ENCODE measurements at regions not wholly inside any gene's neighbourhood (a gene's known extent, or its start where the extent isn't known, plus 50 kb on each side); places are given as distances from the start of the nearest gene placed in this dataset.

- no peak overlapping the region for H3K4me3 ChIP-seq
- DNase-seq (no peak), ATAC-seq (no peak)
- no peaks in the 10 kb centered on the region for H3K27me3 ChIP-seq (ENCODE audit: insufficient read depth in 3 of 3, low read length in 2 of 3)
- no peaks in the 10 kb centered on the region for H3K9me3 ChIP-seq
- intact Hi-C loops (cut with DNase I), result no loop called here
- no peaks in the 10 kb centered on the region for H3K4me1 ChIP-seq
- WGBS, 3 donors, result 20 to 31% (median 30%) methylated on average over 1 of the region's 1 CpG
- no peak overlapping the region for H3K27ac ChIP-seq
- TF ChIP-seq, protein P1, sequence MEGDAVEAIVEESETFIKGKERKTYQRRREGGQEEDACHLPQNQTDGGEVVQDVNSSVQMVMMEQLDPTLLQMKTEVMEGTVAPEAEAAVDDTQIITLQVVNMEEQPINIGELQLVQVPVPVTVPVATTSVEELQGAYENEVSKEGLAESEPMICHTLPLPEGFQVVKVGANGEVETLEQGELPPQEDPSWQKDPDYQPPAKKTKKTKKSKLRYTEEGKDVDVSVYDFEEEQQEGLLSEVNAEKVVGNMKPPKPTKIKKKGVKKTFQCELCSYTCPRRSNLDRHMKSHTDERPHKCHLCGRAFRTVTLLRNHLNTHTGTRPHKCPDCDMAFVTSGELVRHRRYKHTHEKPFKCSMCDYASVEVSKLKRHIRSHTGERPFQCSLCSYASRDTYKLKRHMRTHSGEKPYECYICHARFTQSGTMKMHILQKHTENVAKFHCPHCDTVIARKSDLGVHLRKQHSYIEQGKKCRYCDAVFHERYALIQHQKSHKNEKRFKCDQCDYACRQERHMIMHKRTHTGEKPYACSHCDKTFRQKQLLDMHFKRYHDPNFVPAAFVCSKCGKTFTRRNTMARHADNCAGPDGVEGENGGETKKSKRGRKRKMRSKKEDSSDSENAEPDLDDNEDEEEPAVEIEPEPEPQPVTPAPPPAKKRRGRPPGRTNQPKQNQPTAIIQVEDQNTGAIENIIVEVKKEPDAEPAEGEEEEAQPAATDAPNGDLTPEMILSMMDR (IDR thresholded peaks at IDR 0.05), result no peak
- no peaks in the 10 kb centered on the region for H3K36me3 ChIP-seq (ENCODE audit: insufficient read depth in 1 of 2, low read depth in 1 of 2)
Observed at GRCh38 chr10:90658791-90659190, 199.0 kb downstream of the HTR7 start.

DNA sequence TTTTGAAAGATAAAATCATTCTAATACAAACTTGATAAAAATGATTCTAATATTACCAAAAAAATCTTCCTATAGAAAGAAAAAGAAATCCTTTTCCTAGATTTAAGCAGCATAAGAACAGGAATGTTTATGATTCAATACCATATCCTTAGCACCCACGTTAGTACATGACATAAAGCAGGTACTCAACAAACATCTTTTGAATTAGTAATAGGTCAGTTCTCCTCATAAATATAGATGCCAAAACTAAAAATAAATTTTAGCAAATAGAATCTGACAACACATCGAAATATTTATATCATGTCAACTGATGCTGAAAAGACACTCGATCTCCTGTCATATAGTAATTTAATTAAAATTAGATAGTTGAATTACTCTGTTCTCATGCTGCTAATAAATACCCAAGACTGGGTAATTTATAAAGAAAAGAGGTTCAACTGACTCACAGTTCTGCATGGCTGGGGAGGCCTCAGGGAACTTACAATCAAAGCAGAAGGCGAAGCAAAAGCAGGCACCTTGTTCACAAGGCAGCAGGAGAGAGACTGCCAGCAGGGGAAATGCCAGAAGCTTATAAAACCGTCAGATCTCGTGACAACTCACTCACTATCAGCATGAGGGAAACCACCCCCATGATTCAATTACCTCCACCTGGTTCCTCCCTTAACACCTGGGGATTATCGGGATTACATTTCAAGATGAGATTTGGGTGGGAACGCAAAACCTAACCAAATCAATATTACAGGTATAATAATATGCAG is 191.8 kb downstream of the HTR7 start:
- 40 to 54% (median 48%) methylated on average over 8 of the region's 8 CpGs for WGBS, 3 donors
- intact Hi-C loops (cut with DNase I), result no loop called here
- TF ChIP-seq, protein P1 (IDR thresholded peaks at IDR 0.05), result no peak
- H3K4me1 ChIP-seq, result no peaks in the 10 kb centered on the region
- H3K27me3 ChIP-seq (ENCODE audit: insufficient read depth in 3 of 3, low read length in 2 of 3), result no peaks in the 10 kb centered on the region
- no peaks in the 10 kb centered on the region for H3K9me3 ChIP-seq
- ATAC-seq (peak in 1 of 4 donors; percentile 56), DNase-seq (no peak)
- no peak overlapping the region for H3K27ac ChIP-seq
- H3K36me3 ChIP-seq (ENCODE audit: insufficient read depth in 1 of 2, low read depth in 1 of 2), result no peaks in the 10 kb centered on the region
- no peak overlapping the region for H3K4me3 ChIP-seq

- H3K36me3 ChIP-seq (ENCODE audit: insufficient read depth in 1 of 2, low read depth in 1 of 2), result no peaks in the 10 kb centered on the region
- TF ChIP-seq, protein P1 (IDR thresholded peaks at IDR 0.05), result no peak
- H3K27me3 ChIP-seq (ENCODE audit: insufficient read depth in 3 of 3, low read length in 2 of 3), result no peaks in the 10 kb centered on the region
- no peaks in the 10 kb centered on the region for H3K9me3 ChIP-seq
- ATAC-seq, result no peak
- no peak overlapping the region for H3K4me3 ChIP-seq
- H3K27ac ChIP-seq, result no peak overlapping the region
- WGBS, 3 donors, result 53 to 68% (median 61%) methylated on average over 1 of the region's 1 CpG
- no peak for DNase-seq
- no peaks in the 10 kb centered on the region for H3K4me1 ChIP-seq
- intact Hi-C loops (cut with DNase I), result no loop called here
Observed at GRCh38 chr10:90674461-90674860, 183.4 kb downstream of the HTR7 start.

GRCh38 chr10:90674928-90675327 is 182.9 kb downstream of the HTR7 start:
- intact Hi-C loops (cut with DNase I), result no loop called here
- DNase-seq (no peak), ATAC-seq (no peak)
- no peaks in the 10 kb centered on the region for H3K36me3 ChIP-seq (ENCODE audit: insufficient read depth in 1 of 2, low read depth in 1 of 2)
- H3K4me3 ChIP-seq, result no peak overlapping the region
- TF ChIP-seq, protein P1 (IDR thresholded peaks at IDR 0.05), result no peak
- WGBS, 3 donors, result 57 to 74% (median 69%) methylated on average over 5 of the region's 5 CpGs
- H3K9me3 ChIP-seq, result no peaks in the 10 kb centered on the region
- H3K4me1 ChIP-seq, result no peaks in the 10 kb centered on the region
- no peaks in the 10 kb centered on the region for H3K27me3 ChIP-seq (ENCODE audit: insufficient read depth in 3 of 3, low read length in 2 of 3)
- no peak overlapping the region for H3K27ac ChIP-seq

DNA sequence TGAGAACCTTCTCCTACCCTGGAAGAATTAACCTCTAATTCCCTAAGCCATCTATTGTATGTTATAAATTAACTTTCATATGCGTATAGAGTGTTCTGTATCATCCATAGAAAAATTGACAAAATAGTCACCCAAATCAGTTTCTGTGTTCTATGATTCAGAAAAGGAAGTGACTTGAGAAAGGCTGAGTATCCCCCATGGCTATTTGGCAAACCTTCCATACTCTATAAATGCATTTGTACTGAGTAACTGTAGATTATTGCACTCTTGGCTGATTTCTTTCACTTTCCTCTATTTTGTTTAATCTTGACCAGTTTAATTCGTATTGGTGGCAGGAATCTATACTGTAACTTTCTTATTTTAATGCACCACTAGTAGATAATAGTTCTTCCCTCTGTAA is 182.2 kb downstream of the HTR7 start:
- TF ChIP-seq, protein P1 (IDR thresholded peaks at IDR 0.05), result no peak
- Histone ChIP-seq H3K36me3 (ENCODE audit: insufficient read depth in 1 of 2, low read depth in 1 of 2) (no peaks in the 10 kb centered on the region), H3K27ac (no peak overlapping the region), H3K9me3 (no peaks in the 10 kb centered on the region), H3K4me3 (no peak overlapping the region), H3K4me1 (no peaks in the 10 kb centered on the region), H3K27me3 (ENCODE audit: insufficient read depth in 3 of 3, low read length in 2 of 3) (no peaks in the 10 kb centered on the region)
- ATAC-seq (no peak), DNase-seq (no peak)
- intact Hi-C loops (cut with DNase I), result no loop called here
- WGBS, 3 donors, result 67 to 76% (median 73%) methylated on average over 2 of the region's 2 CpGs
